Retinal pigment epithelial cell (primary cell): ENCODE measurements at regions not wholly inside any gene's neighbourhood (a gene's known extent, or its start where the extent isn't known, plus 50 kb on each side); places are given as distances from the start of the nearest gene placed in this dataset.

Experiments used
- DNase-seq: peaks from one replicate; pipeline ENCODE4 v3.0.0-alpha.2; 2010; ENCODE audit warnings: low read depth
- H3K4me3 ChIP-seq: 2 replicates; pipeline ENCODE4 v1.5.1; 2011; ENCODE audit warnings: mild to moderate bottlenecking, low read length, control low read depth, moderate library complexity
- TF ChIP-seq, protein P1 (sequence below): conservative IDR thresholded peaks from 2 replicates; pipeline ENCODE4 v1.5.1; 2011; ENCODE audit warnings: low read depth, low read length, control low read depth, inconsistent platforms

DNA sequence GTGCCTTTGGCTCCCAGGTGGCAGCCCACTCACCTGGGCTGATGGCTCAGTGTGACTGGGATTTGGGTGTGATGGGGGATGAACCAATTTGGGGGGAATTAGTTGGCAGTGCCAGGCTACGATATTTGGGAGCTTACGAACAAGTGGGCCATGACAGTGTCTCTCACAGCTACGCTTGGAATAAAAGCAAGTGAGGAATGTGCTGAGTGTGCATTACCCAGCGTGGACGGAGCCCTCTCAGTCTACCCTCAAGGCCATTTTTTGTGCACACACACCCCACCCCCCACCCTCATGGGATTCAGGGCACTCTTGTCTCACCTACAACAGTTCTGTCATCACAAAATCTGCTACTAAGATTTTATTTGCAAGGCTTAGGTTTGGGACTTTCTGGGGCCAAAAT is 329.1 kb downstream of the NDFIP2 start:
- DNase-seq, result no peak
- TF ChIP-seq, protein P1, sequence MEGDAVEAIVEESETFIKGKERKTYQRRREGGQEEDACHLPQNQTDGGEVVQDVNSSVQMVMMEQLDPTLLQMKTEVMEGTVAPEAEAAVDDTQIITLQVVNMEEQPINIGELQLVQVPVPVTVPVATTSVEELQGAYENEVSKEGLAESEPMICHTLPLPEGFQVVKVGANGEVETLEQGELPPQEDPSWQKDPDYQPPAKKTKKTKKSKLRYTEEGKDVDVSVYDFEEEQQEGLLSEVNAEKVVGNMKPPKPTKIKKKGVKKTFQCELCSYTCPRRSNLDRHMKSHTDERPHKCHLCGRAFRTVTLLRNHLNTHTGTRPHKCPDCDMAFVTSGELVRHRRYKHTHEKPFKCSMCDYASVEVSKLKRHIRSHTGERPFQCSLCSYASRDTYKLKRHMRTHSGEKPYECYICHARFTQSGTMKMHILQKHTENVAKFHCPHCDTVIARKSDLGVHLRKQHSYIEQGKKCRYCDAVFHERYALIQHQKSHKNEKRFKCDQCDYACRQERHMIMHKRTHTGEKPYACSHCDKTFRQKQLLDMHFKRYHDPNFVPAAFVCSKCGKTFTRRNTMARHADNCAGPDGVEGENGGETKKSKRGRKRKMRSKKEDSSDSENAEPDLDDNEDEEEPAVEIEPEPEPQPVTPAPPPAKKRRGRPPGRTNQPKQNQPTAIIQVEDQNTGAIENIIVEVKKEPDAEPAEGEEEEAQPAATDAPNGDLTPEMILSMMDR, result no peak
- no peak overlapping the region for H3K4me3 ChIP-seq

DNA sequence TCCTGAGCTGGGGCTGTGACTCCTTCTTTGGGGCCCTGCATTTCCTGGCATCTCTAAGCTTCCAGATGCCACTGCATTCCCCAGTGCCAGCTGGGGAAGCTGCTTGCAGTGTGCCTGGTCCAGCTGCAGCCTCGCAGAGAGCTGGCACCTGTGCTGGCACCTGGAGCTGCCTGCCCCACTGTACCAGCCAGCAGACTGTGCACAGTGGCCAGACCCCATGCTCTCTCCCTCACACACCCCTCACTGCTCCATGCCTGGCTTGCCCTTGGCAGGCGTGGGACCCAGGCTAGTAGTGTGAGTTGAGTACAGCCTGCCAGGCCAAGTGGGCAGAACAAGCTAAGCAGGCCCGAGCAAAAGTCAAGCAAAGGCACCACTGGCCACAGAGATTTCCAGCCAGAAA is 327.5 kb downstream of the NDFIP2 start:
- TF ChIP-seq, protein P1, result no peak
- DNase-seq, result no peak
- H3K4me3 ChIP-seq, result no peak overlapping the region

DNA sequence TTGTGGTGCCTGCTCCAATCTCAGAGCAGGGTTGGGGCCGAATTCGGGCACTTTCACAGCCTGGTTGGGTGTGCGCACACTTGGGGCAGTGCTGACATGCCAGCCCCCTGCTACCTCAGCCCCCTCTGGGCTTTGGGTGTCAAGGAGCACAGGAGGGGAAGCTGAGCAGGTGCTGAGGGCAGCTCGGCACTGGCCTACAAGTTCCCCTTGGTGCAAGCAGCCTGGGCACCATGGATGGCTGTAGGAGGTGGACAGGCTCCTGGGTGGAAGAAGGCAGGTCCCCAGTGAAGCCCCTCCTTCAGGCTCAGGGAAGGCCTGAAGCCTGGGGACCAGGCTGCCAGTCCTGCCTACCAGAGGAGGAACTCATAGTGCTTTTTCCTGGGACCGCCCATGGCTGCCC is 326.6 kb downstream of the NDFIP2 start:
- DNase-seq, result no peak
- H3K4me3 ChIP-seq, result no peak overlapping the region
- TF ChIP-seq, protein P1, result no peak

DNA sequence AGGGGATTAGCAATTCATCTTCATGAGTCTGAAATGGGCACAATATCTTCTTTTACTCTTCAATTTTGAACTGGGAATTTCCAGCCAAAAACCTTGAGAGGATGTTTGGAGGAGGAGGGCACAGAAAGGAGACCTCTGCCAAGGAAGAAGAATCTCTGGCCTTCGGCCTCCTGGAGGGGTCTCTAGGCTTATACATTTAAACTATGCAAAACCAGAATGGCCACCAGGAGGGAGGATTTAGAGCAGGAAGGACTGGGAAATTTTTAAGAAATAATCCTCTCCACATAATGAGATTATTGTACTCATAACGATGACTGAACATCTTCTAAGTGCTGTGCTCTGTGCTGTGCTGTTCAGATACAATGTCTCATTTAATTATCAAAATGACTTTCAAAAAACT is 325.9 kb downstream of the NDFIP2 start:
- no peak overlapping the region for H3K4me3 ChIP-seq
- TF ChIP-seq, protein P1, result peak; percentile 35
- no peak for DNase-seq

DNA sequence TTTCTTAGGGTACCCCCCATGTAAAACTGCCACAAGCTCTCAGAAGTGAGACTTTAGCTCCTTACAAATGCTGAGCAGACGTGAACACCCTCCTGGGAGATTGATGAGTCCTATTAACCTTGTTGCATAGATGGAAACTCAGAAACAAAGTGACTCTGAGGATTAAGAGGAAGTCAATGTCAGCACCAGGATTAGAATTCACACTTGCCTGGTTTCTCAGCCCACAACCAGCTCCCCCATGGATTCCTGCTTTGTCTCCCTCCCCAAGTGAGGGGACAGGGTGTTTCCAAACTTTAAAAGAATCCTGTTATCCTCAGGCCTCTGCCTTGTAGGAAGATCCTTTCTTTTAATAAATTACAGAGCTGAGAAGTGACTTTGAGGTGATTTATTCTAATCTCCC is 324.4 kb downstream of the NDFIP2 start:
- no peak overlapping the region for H3K4me3 ChIP-seq
- TF ChIP-seq, protein P1, result no peak
- DNase-seq, result no peak

DNA sequence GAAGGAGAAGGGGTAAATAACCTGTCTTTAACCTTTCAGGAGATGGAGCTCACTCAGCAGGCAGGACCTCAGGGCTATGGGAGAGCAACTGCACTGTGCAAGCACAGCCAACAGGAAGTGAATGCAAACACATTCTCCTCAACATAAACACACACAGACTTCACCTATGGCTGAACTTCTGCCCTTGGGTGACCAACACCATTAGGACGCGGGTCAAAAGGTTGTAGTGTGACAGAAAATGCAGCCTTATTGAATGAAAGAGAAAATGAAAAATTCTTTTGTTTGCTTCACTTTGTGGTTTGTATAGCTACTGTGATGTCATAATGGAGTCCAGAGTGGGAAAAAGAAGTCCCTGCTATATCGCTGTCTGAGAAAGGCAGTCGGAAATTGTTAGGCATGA is 323.0 kb downstream of the NDFIP2 start:
- DNase-seq, result no peak
- no peak overlapping the region for H3K4me3 ChIP-seq
- TF ChIP-seq, protein P1, result no peak

DNA sequence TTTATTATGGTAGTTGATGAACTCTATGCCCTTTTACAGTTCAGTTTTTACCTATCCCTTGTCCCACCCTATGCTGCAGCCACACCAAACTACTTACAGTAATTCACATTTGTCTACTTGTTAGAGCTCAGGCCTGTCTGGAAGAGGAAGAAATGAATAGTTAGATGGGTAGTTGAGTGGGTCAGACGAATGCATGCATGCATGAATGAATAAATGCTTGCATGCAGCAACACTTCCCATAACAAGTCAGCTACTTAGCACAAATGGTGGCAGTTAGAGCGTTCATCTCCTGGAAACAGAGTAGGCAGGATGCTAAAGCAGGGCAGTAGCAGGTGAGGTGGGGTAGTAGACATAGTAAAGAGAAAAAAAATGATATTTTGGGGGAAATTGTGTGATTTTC is 322.3 kb downstream of the NDFIP2 start:
- TF ChIP-seq, protein P1, result no peak
- DNase-seq, result no peak
- no peak overlapping the region for H3K4me3 ChIP-seq
